ENCODE measurements at regions not wholly inside any gene's neighbourhood (a gene's known extent, or its start where the extent isn't known, plus 50 kb on each side); places are given as distances from the start of the nearest gene placed in this dataset.

DNA sequence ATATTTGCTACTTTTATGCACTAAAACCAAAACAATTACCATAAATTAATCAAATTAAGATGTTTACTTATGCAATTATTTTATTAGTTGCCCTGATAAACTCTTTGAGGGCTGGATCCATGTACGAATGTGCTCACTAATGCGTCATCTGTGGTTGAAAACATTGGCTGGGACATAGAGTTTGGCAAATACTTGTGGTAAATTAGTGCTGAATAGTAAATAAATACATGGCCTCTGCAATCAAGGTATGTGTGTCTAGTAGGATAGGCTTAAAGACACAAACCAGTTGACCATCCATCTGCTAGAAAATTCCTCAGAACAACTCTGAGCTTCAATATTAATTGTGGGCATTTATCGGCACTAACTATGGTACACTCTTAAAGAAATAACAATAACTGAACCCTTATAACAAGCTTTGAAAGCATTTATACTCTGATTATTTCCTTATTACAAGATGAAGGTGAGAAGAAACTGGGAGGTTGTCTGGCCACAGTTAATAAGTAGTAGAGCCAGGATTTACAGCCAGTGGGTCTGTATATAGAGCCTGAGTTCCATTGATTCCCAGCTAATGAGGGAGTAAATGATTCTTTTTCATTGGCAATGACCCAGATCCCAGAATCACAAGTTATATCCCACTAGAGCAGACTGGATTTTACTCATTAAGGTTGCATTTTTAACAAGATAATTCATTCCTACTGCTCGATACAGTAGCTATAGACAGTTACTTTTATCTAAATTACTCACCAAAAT, 169.5 kb upstream of the CNTN6 start:
- H3K27me3 ChIP-seq (replicated peaks; ENCODE audit: insufficient read depth) = no peaks in the 10 kb centered on the region
- no peaks in the 10 kb centered on the region for H3K4me1 ChIP-seq (ENCODE audit: insufficient read depth)
- WGBS, 2 experiments (ENCODE audit: low coverage in 1 of 2, low lambda C conversion rate in 2 of 2, missing lambda C conversion rate in 2 of 2) = 53 to 54% methylated on average over 4 of the region's 4 CpGs
- H3K4me2 ChIP-seq (ENCODE audit: unreplicated experiment) = no peak overlapping the region
- H3K4me3 ChIP-seq = no peak overlapping the region
- H3K79me2 ChIP-seq (ENCODE audit: insufficient read depth) = no peaks in the 10 kb centered on the region
- no peaks in the 10 kb centered on the region for H3F3A ChIP-seq (ENCODE audit: insufficient read depth)
- H4K20me1 ChIP-seq (ENCODE audit: insufficient read depth) = no peaks in the 10 kb centered on the region
- no peak overlapping the region for H3K9ac ChIP-seq
- H2AFZ ChIP-seq = no peak overlapping the region
- H3K9me3 ChIP-seq (ENCODE audit: low read depth) = no peaks in the 10 kb centered on the region
- no peak for DNase-seq
- TF ChIP-seq EZH2 (IDR thresholded peaks at IDR 0.05; ENCODE audit: insufficient read depth, poor library complexity, severe bottlenecking) (no peak), EZH2phosphoT487 (IDR thresholded peaks at IDR 0.05; ENCODE audit: insufficient read depth, low read depth) (no peak)
- in situ Hi-C loops (cut with MboI) = no loop called here
- no peak overlapping the region for H3K27ac ChIP-seq
- no peaks in the 10 kb centered on the region for H3K36me3 ChIP-seq (ENCODE audit: low read depth)
- no peaks in the 10 kb centered on the region for H3K9me2 ChIP-seq (ENCODE audit: insufficient read depth)

DNA sequence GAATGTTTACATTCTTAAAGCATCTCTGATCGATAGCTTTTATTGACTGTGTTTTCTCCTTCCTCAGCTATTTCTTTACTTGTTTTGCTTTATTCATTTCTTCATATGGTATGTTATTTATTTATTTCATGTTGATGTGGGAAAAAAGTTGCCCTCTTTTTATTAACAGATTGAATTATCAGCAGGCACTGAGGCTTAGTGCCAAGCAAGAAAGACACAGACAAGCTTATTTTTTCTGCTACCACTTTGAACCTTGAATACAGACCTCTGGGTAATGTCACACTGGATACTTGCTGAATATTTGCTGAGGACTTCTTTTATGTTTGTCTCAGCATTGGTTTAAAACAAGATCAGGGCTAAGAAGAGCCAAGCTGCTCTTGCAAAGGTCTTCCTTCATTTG, 162.0 kb upstream of the CNTN6 start:
- Histone ChIP-seq H4K20me1 (ENCODE audit: insufficient read depth) (no peaks in the 10 kb centered on the region), H3K4me1 (ENCODE audit: insufficient read depth) (no peaks in the 10 kb centered on the region), H3K9ac (no peak overlapping the region), H3K4me3 (no peak overlapping the region), H3K27me3 (replicated peaks; ENCODE audit: insufficient read depth) (no peaks in the 10 kb centered on the region), H3K27ac (no peak overlapping the region), H3K9me3 (ENCODE audit: low read depth) (no peaks in the 10 kb centered on the region), H3K36me3 (ENCODE audit: low read depth) (no peaks in the 10 kb centered on the region), H3K79me2 (ENCODE audit: insufficient read depth) (no peaks in the 10 kb centered on the region), H3K9me2 (ENCODE audit: insufficient read depth) (no peaks in the 10 kb centered on the region), H3F3A (ENCODE audit: insufficient read depth) (no peaks in the 10 kb centered on the region), H2AFZ (no peak overlapping the region), H3K4me2 (ENCODE audit: unreplicated experiment) (no peak overlapping the region)
- 68 to 70% methylated on average over 1 of the region's 1 CpG for WGBS, 2 experiments (ENCODE audit: low coverage in 1 of 2, low lambda C conversion rate in 2 of 2, missing lambda C conversion rate in 2 of 2)
- in situ Hi-C loops (cut with MboI) = no loop called here
- TF ChIP-seq EZH2 (IDR thresholded peaks at IDR 0.05; ENCODE audit: insufficient read depth, poor library complexity, severe bottlenecking) (no peak), EZH2phosphoT487 (IDR thresholded peaks at IDR 0.05; ENCODE audit: insufficient read depth, low read depth) (no peak)
- no peak for DNase-seq

DNA sequence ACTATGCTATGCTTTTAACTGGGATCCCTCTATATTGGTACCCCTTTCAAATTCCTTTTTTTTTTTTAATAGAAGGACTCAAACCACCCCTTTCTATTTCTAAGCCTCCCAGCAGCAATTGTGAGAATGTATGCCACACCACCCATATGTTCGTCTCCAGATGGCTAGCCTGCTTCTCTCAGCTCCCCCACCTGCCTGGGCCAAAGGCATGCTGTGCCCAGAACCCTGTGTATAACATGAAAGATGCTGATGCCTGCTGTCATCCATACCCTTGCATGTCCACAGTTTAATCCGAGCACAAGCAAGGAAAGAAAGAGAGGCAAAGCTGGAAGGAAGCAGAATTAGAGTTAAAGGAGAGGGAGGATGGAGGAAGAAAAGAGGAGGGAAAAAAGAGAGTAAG, 159.5 kb upstream of the CNTN6 start:
- H3K4me3 ChIP-seq = no peak overlapping the region
- no peak for DNase-seq
- no peaks in the 10 kb centered on the region for H3K4me1 ChIP-seq (ENCODE audit: insufficient read depth)
- TF ChIP-seq EZH2 (IDR thresholded peaks at IDR 0.05; ENCODE audit: insufficient read depth, poor library complexity, severe bottlenecking) (no peak), EZH2phosphoT487 (IDR thresholded peaks at IDR 0.05; ENCODE audit: insufficient read depth, low read depth) (no peak)
- H3K79me2 ChIP-seq (ENCODE audit: insufficient read depth) = no peaks in the 10 kb centered on the region
- H3K36me3 ChIP-seq (ENCODE audit: low read depth) = no peaks in the 10 kb centered on the region
- no peak overlapping the region for H3K4me2 ChIP-seq (ENCODE audit: unreplicated experiment)
- H3F3A ChIP-seq (ENCODE audit: insufficient read depth) = no peaks in the 10 kb centered on the region
- no peak overlapping the region for H3K9ac ChIP-seq
- in situ Hi-C loops (cut with MboI) = no loop called here
- no peaks in the 10 kb centered on the region for H3K9me3 ChIP-seq (ENCODE audit: low read depth)
- H2AFZ ChIP-seq = no peak overlapping the region
- no peaks in the 10 kb centered on the region for H3K27me3 ChIP-seq (replicated peaks; ENCODE audit: insufficient read depth)
- no peak overlapping the region for H3K27ac ChIP-seq
- H3K9me2 ChIP-seq (ENCODE audit: insufficient read depth) = no peaks in the 10 kb centered on the region
- no peaks in the 10 kb centered on the region for H4K20me1 ChIP-seq (ENCODE audit: insufficient read depth)
- 10 to 14% methylated on average over 2 of the region's 2 CpGs for WGBS, 2 experiments (ENCODE audit: low coverage in 1 of 2, low lambda C conversion rate in 2 of 2, missing lambda C conversion rate in 2 of 2)

DNA sequence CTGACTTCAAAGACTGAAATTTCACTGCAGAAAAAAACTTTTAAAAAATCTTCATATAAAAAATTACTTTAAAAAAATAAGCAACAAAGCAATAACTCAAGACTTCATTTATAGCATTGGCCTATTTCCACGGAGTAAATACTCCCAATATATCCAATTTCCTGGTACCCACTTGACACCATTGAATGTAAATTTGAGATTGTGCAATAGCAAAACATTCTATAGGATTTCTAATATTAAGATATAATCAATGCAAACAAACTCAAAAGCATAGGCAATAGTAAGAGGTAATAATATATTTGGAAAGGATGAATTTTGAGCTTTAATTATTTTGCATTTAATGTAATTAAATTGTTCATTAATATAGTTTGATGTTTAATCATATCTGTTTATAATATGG, 148.0 kb upstream of the CNTN6 start:
- 14 to 18% methylated on average over 1 of the region's 1 CpG for WGBS, 2 experiments (ENCODE audit: low coverage in 1 of 2, low lambda C conversion rate in 2 of 2, missing lambda C conversion rate in 2 of 2)
- H3K79me2 ChIP-seq (ENCODE audit: insufficient read depth) = no peaks in the 10 kb centered on the region

More for the DNA sequence above, 148.0 kb upstream of the CNTN6 start:
- in situ Hi-C loops (cut with MboI) = no loop called here
- no peaks in the 10 kb centered on the region for H3F3A ChIP-seq (ENCODE audit: insufficient read depth)
- H2AFZ ChIP-seq = no peak overlapping the region
- no peak overlapping the region for H3K4me2 ChIP-seq (ENCODE audit: unreplicated experiment)
- no peaks in the 10 kb centered on the region for H4K20me1 ChIP-seq (ENCODE audit: insufficient read depth)
- no peaks in the 10 kb centered on the region for H3K27me3 ChIP-seq (replicated peaks; ENCODE audit: insufficient read depth)
- no peak overlapping the region for H3K4me3 ChIP-seq
- no peaks in the 10 kb centered on the region for H3K4me1 ChIP-seq (ENCODE audit: insufficient read depth)
- H3K27ac ChIP-seq = no peak overlapping the region
- H3K9me2 ChIP-seq (ENCODE audit: insufficient read depth) = no peaks in the 10 kb centered on the region
- no peak for DNase-seq
- H3K9me3 ChIP-seq (ENCODE audit: low read depth) = no peaks in the 10 kb centered on the region
- H3K36me3 ChIP-seq (ENCODE audit: low read depth) = no peaks in the 10 kb centered on the region
- H3K9ac ChIP-seq = no peak overlapping the region
- TF ChIP-seq EZH2 (IDR thresholded peaks at IDR 0.05; ENCODE audit: insufficient read depth, poor library complexity, severe bottlenecking) (no peak), EZH2phosphoT487 (IDR thresholded peaks at IDR 0.05; ENCODE audit: insufficient read depth, low read depth) (no peak)
